Nephron (organoid): ENCODE measurements at regions not wholly inside any gene's neighbourhood (a gene's known extent, or its start where the extent isn't known, plus 50 kb on each side); places are given as distances from the start of the nearest gene placed in this dataset.
"Not testable (repeated sequence)": the region's sequence is repeated elsewhere in the genome, so short reads cannot be mapped to it uniquely, and the experiment has no call there.

Experiments used
- H3K27ac Mint-ChIP-seq, 3 experiments: 2 replicates each; pipeline ENCODE4 v1.8.0; 2020; ENCODE audit warnings: mixed read lengths in 3 of 3, mild to moderate bottlenecking in 2 of 3, moderate library complexity in 1 of 3
- H3K27me3 Mint-ChIP-seq: 2 replicates; pipeline ENCODE4 v1.8.0; 2021; ENCODE audit warnings: low read depth, mild to moderate bottlenecking, moderate library complexity, mixed read lengths
- H3K36me3 Mint-ChIP-seq: 2 replicates; pipeline ENCODE4 v1.8.0; 2020; ENCODE audit warnings: low read depth, mixed read lengths
- H3K4me1 Mint-ChIP-seq: 2 replicates; pipeline ENCODE4 v1.8.0; 2020; ENCODE audit warnings: mixed read lengths
- H3K4me3 Mint-ChIP-seq, 3 experiments: 2 replicates each; pipeline ENCODE4 v1.8.0; 2020; ENCODE audit warnings: mild to moderate bottlenecking in 3 of 3, mixed read lengths in 3 of 3, moderate library complexity in 2 of 3
- H3K9me3 Mint-ChIP-seq: 2 replicates; pipeline ENCODE4 v1.8.0; 2020; ENCODE audit warnings: mixed read lengths
- CTCF ChIP-seq, 3 experiments: fragments of 200-600 bp; sonication (generic); IDR thresholded peaks; one replicate each; pipeline ENCODE4 v1.5.0; 2021; ENCODE audit warnings: antibody characterized with exemption in 3 of 3; ENCODE audit not compliant: unreplicated experiment in 3 of 3

DNA sequence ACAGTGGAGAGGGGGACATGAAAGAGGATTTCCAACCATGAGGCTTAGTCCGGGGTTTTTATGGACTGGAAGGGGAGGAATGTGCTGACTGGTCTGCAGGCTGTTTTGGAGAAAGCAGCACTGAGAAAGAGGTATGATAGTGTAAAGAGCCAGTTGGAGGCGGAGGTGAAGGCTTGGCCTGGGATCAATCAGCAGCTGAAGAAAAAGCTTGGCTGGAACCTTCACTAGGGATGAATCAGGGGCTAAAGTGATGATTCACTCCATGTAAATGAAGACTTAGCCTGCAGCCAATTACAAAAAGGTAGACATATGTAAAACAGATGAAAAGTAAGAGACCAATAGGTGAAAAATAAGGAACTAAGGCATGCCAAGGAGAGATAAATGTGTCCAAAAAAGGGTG, 1382.6 kb downstream of the GATA3 start:
- no peaks in the 10 kb centered on the region for H3K4me1 Mint-ChIP-seq
- no peak overlapping the region for H3K27ac Mint-ChIP-seq
- no peaks in the 10 kb centered on the region for H3K27me3 Mint-ChIP-seq
- H3K36me3 Mint-ChIP-seq = no peaks in the 10 kb centered on the region
- no peak overlapping the region for H3K4me3 Mint-ChIP-seq
- no peak for TF ChIP-seq CTCF (IDR thresholded peaks at IDR 0.05; ENCODE audit: unreplicated experiment in 3 of 3)
- peaks cover 7% of the 10 kb centered on the region for H3K9me3 Mint-ChIP-seq

- TF ChIP-seq CTCF (IDR thresholded peaks at IDR 0.05; ENCODE audit: unreplicated experiment in 3 of 3) = no peak
- Mint-ChIP-seq H3K4me1 (peaks cover under 1% of the 10 kb centered on the region), H3K27ac (no peak overlapping the region), H3K9me3 (no peaks in the 10 kb centered on the region), H3K36me3 (no peaks in the 10 kb centered on the region), H3K4me3 (no peak overlapping the region), H3K27me3 (no peaks in the 10 kb centered on the region)
Observed at GRCh38 chr10:9443758-9444157, 1389.3 kb downstream of the GATA3 start.

GRCh38 chr10:9449530-9449929, 1395.0 kb downstream of the GATA3 start:
- TF ChIP-seq CTCF (IDR thresholded peaks at IDR 0.05; ENCODE audit: unreplicated experiment in 3 of 3) = no peak
- H3K36me3 Mint-ChIP-seq = no peaks in the 10 kb centered on the region
- no peak overlapping the region for H3K4me3 Mint-ChIP-seq
- peaks cover 3% of the 10 kb centered on the region for H3K9me3 Mint-ChIP-seq
- H3K27ac Mint-ChIP-seq = no peak overlapping the region
- no peaks in the 10 kb centered on the region for H3K27me3 Mint-ChIP-seq
- peaks cover 26% of the 10 kb centered on the region for H3K4me1 Mint-ChIP-seq

GRCh38 chr10:9450801-9451200, 1396.3 kb downstream of the GATA3 start:
- Mint-ChIP-seq H3K9me3 (peaks cover 3% of the 10 kb centered on the region), H3K27ac (peak overlapping the region in 2 of 3 experiments; percentile 28 to 65), H3K4me1 (peaks cover 26% of the 10 kb centered on the region), H3K36me3 (no peaks in the 10 kb centered on the region), H3K27me3 (no peaks in the 10 kb centered on the region), H3K4me3 (no peak overlapping the region)
- no peak for TF ChIP-seq CTCF (IDR thresholded peaks at IDR 0.05; ENCODE audit: unreplicated experiment in 3 of 3)

DNA sequence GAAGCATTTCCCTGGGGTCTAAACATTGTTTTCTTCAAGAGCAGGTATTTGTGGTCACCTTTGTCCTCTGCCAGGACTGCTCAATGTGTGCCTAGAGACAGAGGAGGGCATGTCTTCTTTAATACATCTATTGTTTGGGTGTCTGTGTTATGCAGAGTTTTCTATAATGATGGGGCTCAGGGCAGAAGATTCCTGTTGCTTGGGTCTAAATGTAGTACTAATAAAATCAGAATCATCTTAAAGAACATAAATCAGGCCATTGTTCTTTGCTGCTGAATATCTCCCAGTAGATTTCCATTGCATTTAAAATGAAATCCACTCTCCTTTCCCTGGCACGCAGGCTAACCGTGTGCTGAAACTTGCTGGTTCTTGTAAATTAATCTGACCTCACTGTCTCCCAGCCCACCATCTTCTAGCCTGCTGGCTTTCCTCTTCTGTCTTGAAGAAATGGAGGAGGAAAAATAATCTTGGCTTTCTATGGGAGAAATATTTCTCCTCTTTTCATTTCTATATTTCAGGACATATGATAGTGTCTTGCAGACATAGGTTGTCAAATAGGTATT, 1396.8 kb downstream of the GATA3 start:
- H3K36me3 Mint-ChIP-seq = no peaks in the 10 kb centered on the region
- peaks cover 26% of the 10 kb centered on the region for H3K4me1 Mint-ChIP-seq
- no peak overlapping the region for H3K4me3 Mint-ChIP-seq
- no peaks in the 10 kb centered on the region for H3K27me3 Mint-ChIP-seq
- H3K9me3 Mint-ChIP-seq = peaks cover 6% of the 10 kb centered on the region
- TF ChIP-seq CTCF (IDR thresholded peaks at IDR 0.05; ENCODE audit: unreplicated experiment in 3 of 3) = no peak
- H3K27ac Mint-ChIP-seq = peak overlapping the region in 2 of 3 experiments; percentile 28 to 65

- H3K9me3 Mint-ChIP-seq = peaks cover 6% of the 10 kb centered on the region
- no peaks in the 10 kb centered on the region for H3K36me3 Mint-ChIP-seq
- H3K27ac Mint-ChIP-seq = peak overlapping the region in 1 of 3 experiments; percentile 65
- no peak overlapping the region for H3K4me3 Mint-ChIP-seq
- no peak for TF ChIP-seq CTCF (IDR thresholded peaks at IDR 0.05; ENCODE audit: unreplicated experiment in 3 of 3)
- H3K27me3 Mint-ChIP-seq = peaks cover 2% of the 10 kb centered on the region
- peaks cover 26% of the 10 kb centered on the region for H3K4me1 Mint-ChIP-seq
Observed at GRCh38 chr10:9452056-9452455, 1397.6 kb downstream of the GATA3 start.

DNA sequence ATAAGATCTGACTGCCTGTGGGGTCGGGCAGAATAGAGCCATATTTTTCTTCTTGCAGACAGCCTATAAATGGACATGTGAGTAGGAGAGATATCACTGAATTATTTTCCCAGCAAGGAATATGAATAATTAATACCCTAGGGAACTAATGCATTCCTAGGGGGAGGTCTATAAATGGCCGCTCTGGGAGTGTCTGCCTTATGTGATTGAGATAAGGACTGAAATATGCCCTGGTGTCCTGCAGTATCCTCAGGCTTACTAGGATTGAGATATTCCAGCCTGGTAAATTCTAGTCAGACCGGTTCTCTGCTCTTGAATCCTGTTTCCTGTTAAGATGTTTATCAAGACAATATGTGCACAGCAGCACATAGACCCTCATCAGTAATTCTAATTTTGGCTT, 1399.4 kb downstream of the GATA3 start:
- H3K9me3 Mint-ChIP-seq, H3K27ac Mint-ChIP-seq, H3K4me3 Mint-ChIP-seq, H3K36me3 Mint-ChIP-seq, H3K27me3 Mint-ChIP-seq: not testable (repeated sequence)
- H3K4me1 Mint-ChIP-seq = peaks cover 25% of the 10 kb centered on the region
